ENCODE measurements at regions not wholly inside any gene's neighbourhood (a gene's known extent, or its start where the extent isn't known, plus 50 kb on each side); places are given as distances from the start of the nearest gene placed in this dataset.
"Not testable (repeated sequence)": the region's sequence is repeated elsewhere in the genome, so short reads cannot be mapped to it uniquely, and the experiment has no call there.

DNA sequence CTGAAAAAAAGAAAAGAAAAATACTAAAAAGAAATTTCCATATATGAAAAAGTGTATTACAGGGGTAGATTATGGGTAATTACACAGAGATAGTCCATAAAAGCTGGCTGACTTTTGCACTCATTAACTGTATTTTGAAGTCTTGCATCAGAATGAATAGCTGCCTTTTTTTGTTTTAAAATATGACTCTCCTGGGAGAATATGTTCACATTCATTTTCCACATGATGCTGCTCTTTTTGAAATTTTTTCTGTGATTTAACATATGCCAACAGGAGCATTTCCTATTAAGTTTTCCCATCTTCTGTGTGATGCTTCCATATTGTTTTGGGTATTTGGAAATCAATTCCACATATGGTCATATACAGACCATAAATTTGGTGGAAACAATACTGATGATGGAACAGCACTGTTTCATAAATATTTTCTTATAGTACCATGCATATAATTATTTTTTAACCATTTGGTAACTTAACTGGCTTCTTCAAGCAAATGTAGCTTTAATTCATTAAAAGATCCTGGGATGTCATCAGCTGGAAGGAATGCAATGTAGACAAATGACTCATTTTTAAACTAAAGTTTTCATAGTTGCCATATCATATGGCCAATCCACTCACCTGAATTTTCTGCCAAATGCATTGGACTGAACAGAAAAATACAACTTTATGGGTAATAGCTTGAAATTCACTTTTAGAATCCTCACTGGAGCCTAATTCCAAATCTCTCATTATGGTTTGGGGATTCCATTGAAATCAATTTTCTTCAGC lies 313.9 kb upstream of the GLI3 start:
- DNase-seq = no peak
- Histone ChIP-seq H3K4me1 (no peaks in the 10 kb centered on the region), H3K36me3 (no peaks in the 10 kb centered on the region), H3K9me3 (no peaks in the 10 kb centered on the region), H3K4me3 (ENCODE audit: low read depth, low read length) (no peak overlapping the region), H3K27me3 (no peaks in the 10 kb centered on the region)
- TF ChIP-seq, protein P1, sequence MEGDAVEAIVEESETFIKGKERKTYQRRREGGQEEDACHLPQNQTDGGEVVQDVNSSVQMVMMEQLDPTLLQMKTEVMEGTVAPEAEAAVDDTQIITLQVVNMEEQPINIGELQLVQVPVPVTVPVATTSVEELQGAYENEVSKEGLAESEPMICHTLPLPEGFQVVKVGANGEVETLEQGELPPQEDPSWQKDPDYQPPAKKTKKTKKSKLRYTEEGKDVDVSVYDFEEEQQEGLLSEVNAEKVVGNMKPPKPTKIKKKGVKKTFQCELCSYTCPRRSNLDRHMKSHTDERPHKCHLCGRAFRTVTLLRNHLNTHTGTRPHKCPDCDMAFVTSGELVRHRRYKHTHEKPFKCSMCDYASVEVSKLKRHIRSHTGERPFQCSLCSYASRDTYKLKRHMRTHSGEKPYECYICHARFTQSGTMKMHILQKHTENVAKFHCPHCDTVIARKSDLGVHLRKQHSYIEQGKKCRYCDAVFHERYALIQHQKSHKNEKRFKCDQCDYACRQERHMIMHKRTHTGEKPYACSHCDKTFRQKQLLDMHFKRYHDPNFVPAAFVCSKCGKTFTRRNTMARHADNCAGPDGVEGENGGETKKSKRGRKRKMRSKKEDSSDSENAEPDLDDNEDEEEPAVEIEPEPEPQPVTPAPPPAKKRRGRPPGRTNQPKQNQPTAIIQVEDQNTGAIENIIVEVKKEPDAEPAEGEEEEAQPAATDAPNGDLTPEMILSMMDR (IDR thresholded peaks at IDR 0.05; ENCODE audit: low read depth, low read length) = no peak

DNA sequence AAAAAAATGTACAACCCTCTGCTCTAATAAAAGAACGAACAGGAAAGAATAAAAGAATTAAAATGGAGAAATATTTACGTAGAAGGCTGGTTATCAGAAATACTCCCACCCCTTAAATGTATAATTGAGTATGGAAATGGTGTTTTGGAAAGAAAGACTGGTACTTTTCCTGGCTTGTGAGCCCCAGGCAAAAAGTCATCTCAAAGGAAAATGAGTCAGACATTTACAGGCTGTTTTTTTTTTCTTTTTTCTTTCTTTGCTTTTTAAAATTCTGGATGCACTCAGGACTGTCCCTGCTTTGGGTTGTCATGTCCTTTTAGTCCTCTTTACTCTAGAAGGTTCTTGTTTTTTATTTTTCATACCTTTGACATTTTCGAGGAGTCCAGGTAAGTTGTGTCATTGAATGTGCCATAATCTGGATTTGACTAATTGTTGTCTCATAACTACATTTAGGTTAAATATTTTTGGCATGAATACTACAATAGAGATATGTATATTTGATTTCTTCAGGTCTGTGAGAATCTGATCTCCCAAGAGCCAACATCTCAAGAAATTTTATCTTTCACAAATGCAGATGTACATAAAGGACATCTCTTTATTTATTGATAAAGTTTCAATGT lies 313.0 kb upstream of the GLI3 start:
- no peaks in the 10 kb centered on the region for H3K4me1 ChIP-seq
- H3K36me3 ChIP-seq = no peaks in the 10 kb centered on the region
- TF ChIP-seq, protein P1 (IDR thresholded peaks at IDR 0.05; ENCODE audit: low read depth, low read length) = no peak
- H3K4me3 ChIP-seq (ENCODE audit: low read depth, low read length) = no peak overlapping the region
- H3K27me3 ChIP-seq = no peaks in the 10 kb centered on the region
- H3K9me3 ChIP-seq = no peaks in the 10 kb centered on the region
- DNase-seq = no peak

DNA sequence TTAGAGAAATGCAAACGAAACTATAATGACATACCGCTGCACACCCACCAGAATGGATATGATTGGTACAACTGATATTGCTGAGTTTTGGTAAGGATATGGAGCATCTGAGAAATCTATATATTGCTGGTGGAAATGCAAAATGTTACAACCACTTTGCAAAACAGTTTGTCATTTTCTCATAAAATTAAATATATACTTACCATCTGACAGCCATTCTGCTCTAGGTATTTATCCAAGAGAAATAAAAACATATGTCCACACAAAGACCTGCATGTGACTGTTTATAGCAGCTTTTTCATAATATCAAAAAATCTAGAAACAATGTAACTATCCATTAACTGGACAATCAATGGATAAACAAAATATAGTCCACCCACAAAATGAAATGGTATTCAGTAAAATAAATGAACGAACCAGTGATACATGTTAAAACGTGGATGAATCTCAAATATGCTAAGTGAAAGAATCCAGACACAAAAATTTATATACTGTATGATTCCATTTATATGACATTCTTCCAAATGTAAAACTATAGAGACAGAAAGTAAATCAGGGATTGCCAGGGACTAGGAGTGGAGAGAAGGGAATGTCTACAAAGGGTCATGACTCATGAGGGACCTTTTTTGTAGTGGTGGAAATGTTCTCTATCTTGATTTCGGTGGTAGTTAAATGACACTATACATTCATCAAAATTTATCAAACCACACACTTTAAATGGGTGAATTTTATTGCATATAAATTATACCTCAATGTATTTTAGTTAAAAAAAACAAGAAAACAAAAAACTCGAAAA lies 312.0 kb upstream of the GLI3 start:
- Histone ChIP-seq H3K36me3 (no peaks in the 10 kb centered on the region), H3K4me1 (no peaks in the 10 kb centered on the region), H3K27me3 (no peaks in the 10 kb centered on the region), H3K9me3 (no peaks in the 10 kb centered on the region), H3K4me3 (ENCODE audit: low read depth, low read length) (no peak overlapping the region)
- TF ChIP-seq, protein P1 (IDR thresholded peaks at IDR 0.05; ENCODE audit: low read depth, low read length) = no peak
- no peak for DNase-seq

DNA sequence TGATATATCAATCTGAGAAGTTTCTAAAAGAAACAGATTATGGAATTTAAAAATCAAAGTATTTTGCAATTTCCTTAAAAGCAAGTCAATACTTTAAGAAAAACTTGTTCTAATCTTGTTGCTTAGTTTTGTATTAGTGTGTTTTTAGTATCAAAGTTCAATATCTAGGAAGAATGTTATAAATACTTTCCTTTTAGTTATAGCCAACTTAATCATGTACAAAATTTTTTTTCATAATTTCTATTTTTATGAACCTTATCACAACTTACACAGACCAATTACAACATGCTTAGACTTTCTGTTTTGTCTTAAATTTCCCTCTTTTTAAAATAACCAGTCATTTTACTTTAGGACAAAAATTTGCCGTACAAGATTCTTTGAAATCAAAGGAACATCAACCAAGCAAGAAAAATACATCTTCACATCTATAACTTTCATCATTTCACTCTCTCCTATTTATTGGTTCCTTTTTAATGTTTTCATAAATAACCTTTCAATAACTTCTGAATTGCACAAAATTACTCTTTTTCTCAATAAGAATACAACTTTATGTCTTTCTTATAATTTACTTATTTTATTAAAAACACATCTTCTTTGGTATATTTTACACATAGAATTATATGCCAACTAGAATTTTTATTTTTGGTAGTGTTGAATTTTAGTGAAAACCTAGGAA lies 308.2 kb upstream of the GLI3 start:
- H3K4me1 ChIP-seq = no peaks in the 10 kb centered on the region
- no peaks in the 10 kb centered on the region for H3K9me3 ChIP-seq
- H3K4me3 ChIP-seq (ENCODE audit: low read depth, low read length) = no peak overlapping the region
- TF ChIP-seq, protein P1 (IDR thresholded peaks at IDR 0.05; ENCODE audit: low read depth, low read length) = no peak
- no peaks in the 10 kb centered on the region for H3K36me3 ChIP-seq
- DNase-seq = no peak
- H3K27me3 ChIP-seq = no peaks in the 10 kb centered on the region

DNA sequence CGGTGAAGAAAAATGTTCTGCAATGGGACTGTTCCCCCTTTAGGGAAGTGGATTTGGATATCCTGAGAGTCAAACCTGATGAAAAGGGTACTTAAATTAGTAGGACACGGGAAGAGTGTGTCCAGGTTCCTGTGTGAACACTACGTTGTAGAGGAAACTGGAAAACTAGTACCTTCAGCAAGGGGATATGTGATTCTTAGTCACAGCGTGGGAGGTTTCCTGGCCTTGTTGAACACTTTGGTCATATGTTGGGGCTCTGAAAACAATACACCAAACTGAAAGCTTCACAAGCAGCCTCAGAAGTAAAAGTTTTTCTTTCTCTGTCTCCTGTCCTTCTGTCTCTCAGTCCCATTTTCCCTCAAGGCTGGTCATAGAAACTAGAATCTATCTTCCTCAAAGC lies 306.9 kb upstream of the GLI3 start:
- no peaks in the 10 kb centered on the region for H3K4me1 ChIP-seq
- no peak for DNase-seq
- TF ChIP-seq, protein P1 (IDR thresholded peaks at IDR 0.05; ENCODE audit: low read depth, low read length) = no peak
- H3K4me3 ChIP-seq (ENCODE audit: low read depth, low read length) = no peak overlapping the region
- H3K9me3 ChIP-seq = no peaks in the 10 kb centered on the region
- no peaks in the 10 kb centered on the region for H3K36me3 ChIP-seq
- H3K27me3 ChIP-seq = no peaks in the 10 kb centered on the region

DNA sequence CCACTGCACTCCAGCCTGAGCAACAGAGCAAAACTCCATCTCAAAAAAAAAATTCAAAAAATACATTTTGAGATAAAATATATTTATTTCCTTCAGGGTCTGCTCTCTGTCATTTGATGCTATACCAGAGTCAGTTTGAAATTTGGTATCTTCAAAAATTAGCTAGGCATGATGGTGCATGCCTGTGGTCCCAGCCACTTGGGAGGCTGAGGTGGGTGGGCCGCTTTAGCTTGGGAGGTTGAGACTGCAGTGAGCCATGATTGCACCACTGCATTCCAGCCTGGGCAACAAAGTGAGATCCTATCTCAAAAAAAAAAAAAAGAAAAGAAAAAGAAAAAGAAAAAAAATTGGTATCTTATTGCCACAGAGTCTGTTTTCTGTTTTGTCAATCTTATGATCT lies 305.4 kb upstream of the GLI3 start:
- H3K36me3 ChIP-seq; H3K4me3 ChIP-seq (ENCODE audit: low read depth, low read length); DNase-seq; H3K27me3 ChIP-seq; H3K9me3 ChIP-seq; H3K4me1 ChIP-seq: not testable (repeated sequence)
